ENCODE measurements at regions not wholly inside any gene's neighbourhood (a gene's known extent, or its start where the extent isn't known, plus 50 kb on each side); places are given as distances from the start of the nearest gene placed in this dataset.

- no peaks in the 10 kb centered on the region for H3K4me1 ChIP-seq (ENCODE audit: control insufficient read depth in 1 of 2, insufficient read depth in 2 of 2, low read length in 2 of 2)
- TF ChIP-seq, protein P1, sequence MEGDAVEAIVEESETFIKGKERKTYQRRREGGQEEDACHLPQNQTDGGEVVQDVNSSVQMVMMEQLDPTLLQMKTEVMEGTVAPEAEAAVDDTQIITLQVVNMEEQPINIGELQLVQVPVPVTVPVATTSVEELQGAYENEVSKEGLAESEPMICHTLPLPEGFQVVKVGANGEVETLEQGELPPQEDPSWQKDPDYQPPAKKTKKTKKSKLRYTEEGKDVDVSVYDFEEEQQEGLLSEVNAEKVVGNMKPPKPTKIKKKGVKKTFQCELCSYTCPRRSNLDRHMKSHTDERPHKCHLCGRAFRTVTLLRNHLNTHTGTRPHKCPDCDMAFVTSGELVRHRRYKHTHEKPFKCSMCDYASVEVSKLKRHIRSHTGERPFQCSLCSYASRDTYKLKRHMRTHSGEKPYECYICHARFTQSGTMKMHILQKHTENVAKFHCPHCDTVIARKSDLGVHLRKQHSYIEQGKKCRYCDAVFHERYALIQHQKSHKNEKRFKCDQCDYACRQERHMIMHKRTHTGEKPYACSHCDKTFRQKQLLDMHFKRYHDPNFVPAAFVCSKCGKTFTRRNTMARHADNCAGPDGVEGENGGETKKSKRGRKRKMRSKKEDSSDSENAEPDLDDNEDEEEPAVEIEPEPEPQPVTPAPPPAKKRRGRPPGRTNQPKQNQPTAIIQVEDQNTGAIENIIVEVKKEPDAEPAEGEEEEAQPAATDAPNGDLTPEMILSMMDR (IDR thresholded peaks at IDR 0.05) = no peak
- no peaks in the 10 kb centered on the region for H3K36me3 ChIP-seq (replicated peaks in 1 of 2; ENCODE audit: control insufficient read depth in 1 of 2, insufficient read depth in 2 of 2, low read length in 2 of 2)
- no peak overlapping the region for H2AFZ ChIP-seq (ENCODE audit: insufficient read depth, low read depth, low read length, poor library complexity, severe bottlenecking)
- no CpG with 5 or more reads among the region's 3 CpGs for WGBS (ENCODE audit: insufficient coverage)
- Mint-ChIP-seq H3K27ac (no peak overlapping the region), H3K27me3 (ENCODE audit: low read depth in 3 of 3) (peaks cover 12 to 44% (median 22%) of the 10 kb centered on the region in 3 donors), H3K36me3 (peaks cover 0 to 3% of the 10 kb centered on the region in 2 donors), H3K9me3 (peaks cover 7 to 42% (median 31%) of the 10 kb centered on the region in 7 donors), H3K4me3 (no peak overlapping the region), H3K4me1 (peaks cover 2% of the 10 kb centered on the region)
- no peaks in the 10 kb centered on the region for H3K79me2 ChIP-seq (ENCODE audit: insufficient read depth, low read length)
- H4K20me1 ChIP-seq (ENCODE audit: insufficient read depth, low read length) = no peaks in the 10 kb centered on the region
- no peak overlapping the region for H3K4me2 ChIP-seq (replicated peaks; ENCODE audit: extremely low read depth, low read length, poor library complexity, severe bottlenecking)
- intact Hi-C loops (cut with micrococcal nuclease) = no loop called here
- H3K9me3 ChIP-seq (replicated peaks in 1 of 2; ENCODE audit: control insufficient read depth in 1 of 2, insufficient read depth in 1 of 2, low read length in 2 of 2) = peaks cover 14 to 17% of the 10 kb centered on the region in 2 donors
- H3K27me3 ChIP-seq (ENCODE audit: control insufficient read depth in 2 of 2, insufficient read depth in 2 of 2, low read length in 2 of 2) = no peaks in the 10 kb centered on the region
- no peak overlapping the region for H3K4me3 ChIP-seq (replicated peaks in 1 of 3; ENCODE audit: low read depth in 2 of 3, low read length in 3 of 3)
- H3K9ac ChIP-seq (ENCODE audit: insufficient read depth, low read length, poor library complexity, severe bottlenecking) = no peak overlapping the region
- no peak overlapping the region for H3K27ac ChIP-seq (ENCODE audit: low read depth in 1 of 2, low read length in 2 of 2)
- no peak for DNase-seq
These were observed 103.8 kb downstream of the UNCX start for GRCh38 chr7:1336509-1336908.

DNA sequence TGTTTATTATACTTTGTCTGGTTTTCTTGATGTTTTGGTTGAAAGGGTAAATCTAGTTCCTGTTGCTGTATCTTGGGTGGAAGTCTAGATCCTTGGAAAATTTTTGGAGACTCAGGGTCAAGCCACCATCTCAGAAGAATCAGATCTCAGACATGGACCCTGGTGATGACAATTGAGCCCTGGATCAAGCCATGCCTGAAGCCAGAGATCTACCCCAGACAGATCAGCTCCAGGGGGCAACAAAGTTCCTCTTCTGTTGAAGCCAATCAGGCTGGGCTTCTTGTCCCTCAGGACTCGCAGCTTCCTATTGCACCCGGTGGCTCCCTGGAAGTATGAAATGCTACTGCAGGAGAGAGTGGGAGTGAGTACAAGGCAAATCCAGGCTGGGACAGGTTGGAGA is 106.9 kb downstream of the UNCX start:
- Mint-ChIP-seq H3K4me3 (no peak overlapping the region), H3K27ac (no peak overlapping the region), H3K4me1 (no peaks in the 10 kb centered on the region), H3K27me3 (ENCODE audit: low read depth in 3 of 3) (peaks cover 8 to 22% (median 10%) of the 10 kb centered on the region in 3 donors), H3K36me3 (peaks cover 0 to 3% of the 10 kb centered on the region in 2 donors), H3K9me3 (peaks cover 7 to 47% (median 37%) of the 10 kb centered on the region in 7 donors)
- no peaks in the 10 kb centered on the region for H3K4me1 ChIP-seq (ENCODE audit: control insufficient read depth in 1 of 2, insufficient read depth in 2 of 2, low read length in 2 of 2)
- H2AFZ ChIP-seq (ENCODE audit: insufficient read depth, low read depth, low read length, poor library complexity, severe bottlenecking) = no peak overlapping the region
- H3K9me3 ChIP-seq (replicated peaks in 1 of 2; ENCODE audit: control insufficient read depth in 1 of 2, insufficient read depth in 1 of 2, low read length in 2 of 2) = peaks cover 17 to 23% of the 10 kb centered on the region in 2 donors
- H3K79me2 ChIP-seq (ENCODE audit: insufficient read depth, low read length) = no peaks in the 10 kb centered on the region
- TF ChIP-seq, protein P1 (IDR thresholded peaks at IDR 0.05) = no peak
- H3K9ac ChIP-seq (ENCODE audit: insufficient read depth, low read length, poor library complexity, severe bottlenecking) = no peak overlapping the region
- H3K4me2 ChIP-seq (replicated peaks; ENCODE audit: extremely low read depth, low read length, poor library complexity, severe bottlenecking) = no peak overlapping the region
- H3K27ac ChIP-seq (ENCODE audit: low read depth in 1 of 2, low read length in 2 of 2) = no peak overlapping the region
- no peaks in the 10 kb centered on the region for H4K20me1 ChIP-seq (ENCODE audit: insufficient read depth, low read length)
- WGBS (ENCODE audit: insufficient coverage) = 67% methylated on average over 2 of the region's 2 CpGs
- no peaks in the 10 kb centered on the region for H3K27me3 ChIP-seq (ENCODE audit: control insufficient read depth in 2 of 2, insufficient read depth in 2 of 2, low read length in 2 of 2)
- H3K36me3 ChIP-seq (replicated peaks in 1 of 2; ENCODE audit: control insufficient read depth in 1 of 2, insufficient read depth in 2 of 2, low read length in 2 of 2) = no peaks in the 10 kb centered on the region
- intact Hi-C loops (cut with micrococcal nuclease) = no loop called here
- H3K4me3 ChIP-seq (replicated peaks in 1 of 3; ENCODE audit: low read depth in 2 of 3, low read length in 3 of 3) = no peak overlapping the region
- DNase-seq = no peak

Measured in CD14-positive monocyte (primary cell).